Kidney epithelial cell (primary cell): ENCODE measurements at regions not wholly inside any gene's neighbourhood (a gene's known extent, or its start where the extent isn't known, plus 50 kb on each side); places are given as distances from the start of the nearest gene placed in this dataset.

ENCODE experiments used
- DNase-seq: peaks from one replicate; pipeline ENCODE4 v3.0.0-alpha.2; 2010; ENCODE audit warnings: low read depth
- H3K27me3 ChIP-seq: 2 replicates; pipeline ENCODE4 v1.6.0; 2011; ENCODE audit warnings: low read length; ENCODE audit not compliant: control insufficient read depth, insufficient read depth
- H3K36me3 ChIP-seq: 2 replicates; pipeline ENCODE4 v1.5.1; 2011; ENCODE audit warnings: low read length; ENCODE audit not compliant: control insufficient read depth, insufficient read depth
- H3K4me3 ChIP-seq: 2 replicates; pipeline ENCODE4 v1.5.1; 2011; ENCODE audit warnings: low read depth, mild to moderate bottlenecking, control low read depth, low read length
- TF ChIP-seq, protein P1 (sequence below): IDR thresholded peaks from 2 replicates; pipeline ENCODE4 v1.5.1; 2011; ENCODE audit warnings: mild to moderate bottlenecking, moderate library complexity, low read length, control low read depth, inconsistent platforms; ENCODE audit not compliant: insufficient read depth, poor library complexity, severe bottlenecking

DNA sequence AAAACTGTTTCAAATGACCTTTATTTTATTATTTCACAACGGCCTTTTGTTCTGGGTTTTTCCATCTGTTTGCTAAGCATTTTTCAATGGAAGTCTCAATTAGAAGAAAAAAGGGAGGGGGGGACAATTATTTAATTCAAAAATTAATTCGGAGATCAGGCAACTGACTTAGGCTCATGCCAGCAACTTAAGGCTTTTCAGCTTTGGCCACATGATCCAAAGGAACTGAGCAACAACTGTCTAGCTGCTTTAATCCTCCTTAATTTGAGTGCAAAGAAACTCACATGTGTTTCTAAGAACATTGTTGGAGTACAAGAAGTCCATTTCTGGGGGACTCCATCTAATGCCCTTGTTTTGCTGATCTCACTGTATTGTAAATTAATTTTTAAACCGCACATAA is 188.0 kb downstream of the EXOC5 start:
- DNase-seq, result no peak
- no peak overlapping the region for H3K4me3 ChIP-seq
- no peaks in the 10 kb centered on the region for H3K27me3 ChIP-seq
- TF ChIP-seq, protein P1, sequence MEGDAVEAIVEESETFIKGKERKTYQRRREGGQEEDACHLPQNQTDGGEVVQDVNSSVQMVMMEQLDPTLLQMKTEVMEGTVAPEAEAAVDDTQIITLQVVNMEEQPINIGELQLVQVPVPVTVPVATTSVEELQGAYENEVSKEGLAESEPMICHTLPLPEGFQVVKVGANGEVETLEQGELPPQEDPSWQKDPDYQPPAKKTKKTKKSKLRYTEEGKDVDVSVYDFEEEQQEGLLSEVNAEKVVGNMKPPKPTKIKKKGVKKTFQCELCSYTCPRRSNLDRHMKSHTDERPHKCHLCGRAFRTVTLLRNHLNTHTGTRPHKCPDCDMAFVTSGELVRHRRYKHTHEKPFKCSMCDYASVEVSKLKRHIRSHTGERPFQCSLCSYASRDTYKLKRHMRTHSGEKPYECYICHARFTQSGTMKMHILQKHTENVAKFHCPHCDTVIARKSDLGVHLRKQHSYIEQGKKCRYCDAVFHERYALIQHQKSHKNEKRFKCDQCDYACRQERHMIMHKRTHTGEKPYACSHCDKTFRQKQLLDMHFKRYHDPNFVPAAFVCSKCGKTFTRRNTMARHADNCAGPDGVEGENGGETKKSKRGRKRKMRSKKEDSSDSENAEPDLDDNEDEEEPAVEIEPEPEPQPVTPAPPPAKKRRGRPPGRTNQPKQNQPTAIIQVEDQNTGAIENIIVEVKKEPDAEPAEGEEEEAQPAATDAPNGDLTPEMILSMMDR, result no peak
- no peaks in the 10 kb centered on the region for H3K36me3 ChIP-seq

DNA sequence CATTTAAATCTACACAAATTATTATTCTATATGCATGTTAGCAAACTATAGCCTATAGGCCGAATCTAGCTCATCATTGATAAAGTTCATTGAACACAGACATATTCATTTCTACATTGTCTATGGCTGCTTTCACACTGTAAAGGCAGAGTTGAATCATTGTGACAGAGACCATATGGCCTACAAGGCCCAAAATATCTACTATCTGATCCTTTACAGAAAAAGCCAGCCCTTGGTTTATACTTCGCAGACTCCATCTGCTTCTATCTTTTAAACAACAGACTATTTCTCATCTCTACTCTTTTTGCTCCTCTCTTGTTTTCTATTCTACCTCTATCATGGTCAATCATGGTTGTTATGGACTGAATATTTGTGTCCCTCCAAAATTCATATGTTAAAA is 190.7 kb downstream of the EXOC5 start:
- no peak overlapping the region for H3K4me3 ChIP-seq
- no peaks in the 10 kb centered on the region for H3K36me3 ChIP-seq
- TF ChIP-seq, protein P1, result no peak
- no peaks in the 10 kb centered on the region for H3K27me3 ChIP-seq
- DNase-seq, result no peak

DNA sequence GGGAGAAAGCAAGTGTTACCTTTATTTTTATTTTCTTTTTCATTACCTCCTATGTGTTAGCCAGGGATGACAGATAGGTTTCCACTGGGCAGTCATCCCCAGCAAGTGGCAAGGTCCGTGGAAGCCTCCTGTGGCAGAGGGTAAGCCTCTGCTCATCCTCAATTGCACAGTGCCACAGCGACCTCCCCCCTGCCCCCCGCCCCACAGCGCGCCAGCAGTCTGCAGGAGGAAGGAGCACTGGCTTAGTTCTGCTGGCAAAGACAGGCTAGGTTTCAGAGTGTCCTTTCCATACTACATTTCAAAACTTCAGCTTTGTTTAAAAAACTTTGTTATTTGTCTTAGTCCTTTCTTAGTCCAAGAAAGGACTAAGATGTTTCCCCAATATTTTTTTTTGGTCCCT is 194.7 kb downstream of the EXOC5 start:
- TF ChIP-seq, protein P1, result no peak
- Histone ChIP-seq H3K4me3 (no peak overlapping the region), H3K27me3 (no peaks in the 10 kb centered on the region)

DNA sequence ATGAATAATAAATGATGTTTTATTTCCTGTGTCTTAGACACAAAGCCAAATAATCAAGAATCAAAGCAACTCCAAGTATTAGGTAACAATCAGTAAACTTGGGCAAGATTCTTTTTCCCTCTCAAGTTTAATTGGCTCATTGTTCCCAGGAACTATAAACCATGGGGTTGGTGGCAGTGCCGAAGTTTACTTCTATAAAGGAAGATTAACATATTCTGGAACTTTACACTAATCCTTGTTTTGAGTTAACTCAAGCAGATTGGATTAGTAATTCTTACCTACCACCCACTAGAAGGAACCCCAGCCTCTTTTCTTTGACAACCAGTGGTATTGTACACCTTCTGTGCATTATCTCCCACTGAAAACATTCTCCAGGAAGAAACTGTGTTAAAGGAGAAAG is 197.1 kb downstream of the EXOC5 start:
- H3K4me3 ChIP-seq, result no peak overlapping the region
- no peaks in the 10 kb centered on the region for H3K36me3 ChIP-seq
- TF ChIP-seq, protein P1, result no peak
- no peak for DNase-seq
- no peaks in the 10 kb centered on the region for H3K27me3 ChIP-seq

More for the DNA sequence above, 194.7 kb downstream of the EXOC5 start:
- H3K36me3 ChIP-seq, result no peaks in the 10 kb centered on the region
- DNase-seq, result no peak

DNA sequence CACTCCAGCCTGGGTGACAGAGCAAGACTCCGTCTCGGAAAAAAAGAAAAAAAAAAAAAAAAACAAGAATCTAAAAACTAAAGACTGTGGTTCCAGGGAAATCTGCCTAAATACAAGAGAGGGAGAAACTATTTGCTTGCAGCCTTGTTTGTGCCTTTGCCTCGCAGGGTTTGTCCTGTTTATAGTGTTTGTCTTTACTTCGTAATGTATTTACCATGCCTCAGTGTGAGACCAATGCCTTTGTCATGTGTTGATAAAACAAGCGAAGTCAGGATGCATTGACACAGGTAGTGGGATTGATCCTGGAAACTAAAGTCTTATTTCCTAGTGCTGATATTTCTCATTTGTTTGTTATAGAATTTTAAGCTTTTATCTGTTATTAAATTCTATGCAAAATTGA is 199.0 kb downstream of the EXOC5 start:
- no peak for DNase-seq
- Histone ChIP-seq H3K36me3 (no peaks in the 10 kb centered on the region), H3K27me3 (no peaks in the 10 kb centered on the region), H3K4me3 (no peak overlapping the region)
- TF ChIP-seq, protein P1, result no peak

DNA sequence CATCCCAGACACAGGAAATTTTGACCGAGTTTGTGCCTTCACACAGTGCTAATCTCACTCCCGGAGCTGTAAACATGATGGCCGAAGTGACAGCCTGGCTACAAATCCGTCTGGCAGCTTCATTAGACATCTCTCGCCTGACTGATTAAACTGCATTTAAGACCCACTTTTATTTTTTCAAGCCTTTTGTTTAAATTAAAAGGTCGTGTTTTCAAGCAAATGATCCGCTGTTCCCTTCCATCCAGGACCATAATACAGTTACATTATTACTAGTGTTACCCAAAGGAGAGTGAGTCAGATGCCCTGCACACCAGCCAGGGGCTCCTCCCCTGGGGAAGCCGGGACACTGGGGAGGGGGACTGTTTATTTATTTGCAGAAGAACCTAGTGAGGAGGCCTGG is 200.2 kb downstream of the EXOC5 start:
- H3K27me3 ChIP-seq, result no peaks in the 10 kb centered on the region
- TF ChIP-seq, protein P1, result no peak

More for the DNA sequence above, 200.2 kb downstream of the EXOC5 start:
- DNase-seq, result no peak
- no peaks in the 10 kb centered on the region for H3K36me3 ChIP-seq
- no peak overlapping the region for H3K4me3 ChIP-seq
